ENCODE measurements at regions not wholly inside any gene's neighbourhood (a gene's known extent, or its start where the extent isn't known, plus 50 kb on each side); places are given as distances from the start of the nearest gene placed in this dataset.

DNA sequence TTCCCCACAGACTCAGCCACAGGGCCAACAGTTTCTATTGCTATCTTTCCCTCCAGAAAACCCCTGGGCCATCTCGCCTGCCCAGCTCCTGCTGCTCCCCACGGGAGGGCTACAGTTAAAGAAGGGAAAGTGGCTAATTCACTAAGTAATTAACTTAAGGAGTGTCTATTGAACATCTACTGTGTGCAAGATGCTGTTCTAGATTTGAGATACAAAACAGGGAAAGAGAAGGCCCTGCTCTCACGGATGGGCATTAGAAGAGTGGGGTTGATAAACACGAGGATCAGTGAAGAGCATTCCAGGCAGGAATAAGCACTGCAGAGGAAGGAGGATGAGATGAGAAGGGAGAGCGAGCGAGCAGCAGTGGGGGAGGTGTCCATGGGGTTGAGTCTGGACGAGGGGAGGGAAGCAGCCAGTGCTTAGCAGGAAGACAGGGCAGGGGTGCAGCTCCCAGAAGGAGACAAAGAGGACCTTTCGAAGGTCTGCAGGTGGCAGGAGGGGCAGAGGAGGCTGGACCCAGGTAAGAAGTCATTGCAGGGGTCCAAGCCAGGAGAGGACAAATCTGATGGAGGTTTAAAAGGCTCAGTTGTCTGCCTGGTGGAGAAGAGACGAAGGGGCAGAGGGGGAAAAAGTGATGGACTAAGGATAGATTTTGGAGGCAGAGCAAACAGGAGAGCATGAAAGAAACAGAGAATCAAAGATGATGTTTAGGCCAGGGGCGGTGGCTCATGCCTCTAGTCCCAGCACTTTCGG, 64.7 kb downstream of the KLF15 start:
- Histone ChIP-seq H3K23ac (ENCODE audit: insufficient read length) (no peak overlapping the region), H2BK5ac (ENCODE audit: low read depth, low read length) (no peak overlapping the region), H3K9me3 (ENCODE audit: insufficient read depth in 2 of 2, low read depth in 1 of 2, low read length in 1 of 2) (no peaks in the 10 kb centered on the region), H2AK5ac (ENCODE audit: low read depth, low read length) (no peak overlapping the region), H3K79me1 (ENCODE audit: low read depth, low read length) (no peaks in the 10 kb centered on the region), H3K56ac (replicated peaks; ENCODE audit: insufficient read length, low read depth, low read length) (no peak overlapping the region), H3K4ac (replicated peaks; ENCODE audit: insufficient read length, low read depth, low read length) (no peak overlapping the region), H2BK20ac (ENCODE audit: low read length) (no peak overlapping the region), H3K14ac (ENCODE audit: insufficient read length) (no peak overlapping the region), H3K27ac (ENCODE audit: low read depth, low read length) (no peak overlapping the region), H2AFZ (ENCODE audit: low read length) (no peak overlapping the region), H3K79me2 (ENCODE audit: control insufficient read depth in 1 of 2, insufficient read depth in 2 of 2, low read length in 2 of 2) (no peaks in the 10 kb centered on the region), H3K9ac (replicated peaks in 1 of 4; ENCODE audit: extremely low read depth in 1 of 4, low read depth in 3 of 4, low read length in 3 of 4) (no peak overlapping the region), H3K4me3 (ENCODE audit: extremely low read depth in 1 of 4, insufficient read depth in 2 of 4, low read depth in 3 of 4, low read length in 4 of 4) (no peak overlapping the region; a peak in 1 of 8 replicates), H2BK120ac (replicated peaks; ENCODE audit: low read depth, low read length) (no peak overlapping the region), H3K18ac (ENCODE audit: extremely low read depth, low read length) (no peak overlapping the region; the same call in 1 of the 2 replicates), H4K8ac (ENCODE audit: extremely low read depth, insufficient read depth, low read length) (no peak overlapping the region), H3K23me2 (ENCODE audit: low read depth, low read length) (peaks cover 5% of the 10 kb centered on the region; the same call in 1 of the 2 replicates), H2BK12ac (ENCODE audit: low read depth, low read length) (no peak overlapping the region), H3K4me1 (replicated peaks in 1 of 4; ENCODE audit: control insufficient read depth in 3 of 4, insufficient read depth in 4 of 4, low read length in 3 of 4) (peaks cover 0 to 14% (median 8%) of the 10 kb centered on the region in 4 experiments; a peak in 5 of 7 replicates), H4K5ac (ENCODE audit: insufficient read length, low read depth, low read length) (no peak overlapping the region), H3K4me2 (ENCODE audit: insufficient read depth in 1 of 2, low read depth in 2 of 2, low read length in 2 of 2) (peak overlapping the region in 1 of 2 experiments; percentile 10; a peak in 1 of 4 replicates), H2BK15ac (ENCODE audit: low read length) (no peak overlapping the region), H3K36me3 (ENCODE audit: control insufficient read depth in 2 of 4, insufficient read depth in 4 of 4, low read length in 3 of 4) (no peaks in the 10 kb centered on the region), H3K27me3 (replicated peaks in 1 of 4; ENCODE audit: control insufficient read depth in 3 of 4, extremely low read depth in 1 of 4, insufficient read depth in 3 of 4, low read length in 3 of 4) (peaks cover 0 to 24% (median 8%) of the 10 kb centered on the region in 4 experiments; a peak in 6 of 7 replicates), H4K91ac (replicated peaks; ENCODE audit: insufficient read length, low read length) (no peak overlapping the region), H4K20me1 (replicated peaks in 1 of 2; ENCODE audit: control insufficient read depth in 1 of 2, insufficient read depth in 2 of 2, low read length in 2 of 2) (no peaks in the 10 kb centered on the region)
- TF ChIP-seq BRCA1 (IDR thresholded peaks at IDR 0.05; ENCODE audit: low read depth, low read length) (no peak), CTCF (IDR thresholded peaks at IDR 0.05; ENCODE audit: control extremely low read depth in 1 of 3, insufficient read depth in 1 of 3, low read depth in 1 of 3, low read length in 3 of 3) (no peak), SAP30 (IDR thresholded peaks at IDR 0.05; ENCODE audit: insufficient read depth, insufficient replicate concordance, low read length) (no peak), GTF2F1 (IDR thresholded peaks at IDR 0.05; ENCODE audit: borderline replicate concordance, low read depth, low read length) (no peak), RXRA (IDR thresholded peaks at IDR 0.05; ENCODE audit: insufficient read depth, low read depth, low read length) (no peak), JUN (IDR thresholded peaks at IDR 0.05; ENCODE audit: low read depth, low read length) (no peak), SIRT6 (IDR thresholded peaks at IDR 0.05; ENCODE audit: low read length) (no peak), POU5F1 (IDR thresholded peaks at IDR 0.05; ENCODE audit: low read depth, low read length) (no peak), ASH2L (IDR thresholded peaks at IDR 0.05; ENCODE audit: low read length) (no peak), BACH1 (IDR thresholded peaks at IDR 0.05; ENCODE audit: low read length) (no peak)
- ChIA-PET CTCF (ENCODE audit: partially characterized antibody) (no interaction called here), POLR2A (ENCODE audit: partially characterized antibody) (no interaction called here)
- DNase-seq (ENCODE audit: low read depth in 1 of 2, low spot score in 2 of 2) (peak in 1 of 2 experiments; percentile 39), FAIRE-seq (no peak)
- WGBS, 2 experiments (ENCODE audit: extremely low coverage in 1 of 2, insufficient coverage in 1 of 2, insufficient read length in 1 of 2, insufficient replicate concordance in 2 of 2, low coverage in 1 of 2, low lambda C conversion rate in 2 of 2, missing lambda C conversion rate in 1 of 2): 73% methylated on average over 11 of the region's 11 CpGs; no CpG with 5 or more reads in 1 of the 2 experiments
